Astrocyte of the cerebellum (primary cell): ENCODE measurements at regions not wholly inside any gene's neighbourhood (a gene's known extent, or its start where the extent isn't known, plus 50 kb on each side); places are given as distances from the start of the nearest gene placed in this dataset.

Source experiments
- DNase-seq: peaks from one replicate; pipeline ENCODE4 v3.0.0-alpha.2; 2011; ENCODE audit warnings: low read depth
- H3K4me3 ChIP-seq: 2 replicates; pipeline ENCODE4 v1.5.1; 2011; ENCODE audit warnings: mild to moderate bottlenecking, low read depth, low read length, moderate library complexity
- CTCF ChIP-seq: IDR thresholded peaks from 2 replicates; pipeline ENCODE4 v1.5.1; 2012; ENCODE audit warnings: low read length, low read depth, moderate library complexity, mild to moderate bottlenecking; ENCODE audit errors: missing control alignments
- in situ Hi-C: cut with HindIII; loops from 2 replicates; pipeline ENCODE4 v1.10.0; 2017; ENCODE audit warnings: low sequenced_read_pairs

- in situ Hi-C loops, result no loop called here
- no peak overlapping the region for H3K4me3 ChIP-seq
- no peak for DNase-seq
- TF ChIP-seq CTCF, result no peak
Measured at GRCh38 chr1:218536296-218536986, 191.3 kb downstream of the TGFB2 start.

GRCh38 chr1:218537122-218537913 is 192.2 kb downstream of the TGFB2 start:
- in situ Hi-C loops, result no loop called here
- TF ChIP-seq CTCF, result no peak

GRCh38 chr1:218538341-218538740 is 193.2 kb downstream of the TGFB2 start:
- DNase-seq, result no peak
- TF ChIP-seq CTCF, result no peak
- in situ Hi-C loops, result no loop called here
- no peak overlapping the region for H3K4me3 ChIP-seq

More at GRCh38 chr1:218537122-218537913, 192.2 kb downstream of the TGFB2 start:
- no peak for DNase-seq
- H3K4me3 ChIP-seq, result no peak overlapping the region

DNA sequence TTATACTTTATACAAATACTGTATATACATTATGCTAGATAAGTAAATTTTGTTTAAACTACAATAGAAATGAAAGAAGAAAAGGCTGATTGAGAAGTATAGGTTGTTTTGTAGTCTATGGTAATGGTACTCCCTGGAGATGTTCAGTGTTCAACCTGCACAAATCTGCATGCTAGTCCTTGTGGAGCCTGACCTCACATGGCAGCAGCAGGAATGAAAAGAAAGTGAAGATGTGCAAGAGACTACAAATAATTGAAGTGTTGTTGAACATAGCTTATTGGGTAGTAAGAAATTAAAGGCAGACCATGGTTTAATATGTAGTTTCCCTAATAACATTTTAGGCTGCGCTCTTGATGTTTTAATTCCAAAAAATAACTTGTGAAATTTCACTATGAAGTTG is 201.2 kb downstream of the TGFB2 start:
- H3K4me3 ChIP-seq, result no peak overlapping the region
- DNase-seq, result no peak
- in situ Hi-C loops, result no loop called here
- no peak for TF ChIP-seq CTCF

GRCh38 chr1:218547957-218548730 is 203.0 kb downstream of the TGFB2 start:
- in situ Hi-C loops, result no loop called here
- TF ChIP-seq CTCF, result no peak
- no peak overlapping the region for H3K4me3 ChIP-seq
- DNase-seq, result no peak

- in situ Hi-C loops, result no loop called here
- no peak for DNase-seq
Measured at GRCh38 chr1:218548764-218549163, 203.6 kb downstream of the TGFB2 start.

More at GRCh38 chr1:218548764-218549163, 203.6 kb downstream of the TGFB2 start:
- H3K4me3 ChIP-seq, result no peak overlapping the region
- TF ChIP-seq CTCF, result no peak
